ENCODE measurements at regions not wholly inside any gene's neighbourhood (a gene's known extent, or its start where the extent isn't known, plus 50 kb on each side); places are given as distances from the start of the nearest gene placed in this dataset.

- DNase-seq (ENCODE audit: low read depth in 1 of 2, low spot score in 1 of 2): no peak
- peaks cover 2% of the 10 kb centered on the region for H3K27me3 ChIP-seq (ENCODE audit: insufficient read depth, poor library complexity, severe bottlenecking)
- no peak overlapping the region for H3K4me3 ChIP-seq (replicated peaks; ENCODE audit: insufficient read depth, low read length)
- no peak overlapping the region for H3K27ac ChIP-seq (replicated peaks)
- TF ChIP-seq GABPA (IDR thresholded peaks at IDR 0.05; ENCODE audit: low read depth) (no peak), SPI1 (IDR thresholded peaks at IDR 0.05; ENCODE audit: borderline replicate concordance, low read depth) (no peak), CTCF (IDR thresholded peaks at IDR 0.05; ENCODE audit: insufficient read depth, low read length) (no peak), POLR2AphosphoS5 (IDR thresholded peaks at IDR 0.05; ENCODE audit: low read depth) (no peak)
- TF ChIP-seq, protein P1, sequence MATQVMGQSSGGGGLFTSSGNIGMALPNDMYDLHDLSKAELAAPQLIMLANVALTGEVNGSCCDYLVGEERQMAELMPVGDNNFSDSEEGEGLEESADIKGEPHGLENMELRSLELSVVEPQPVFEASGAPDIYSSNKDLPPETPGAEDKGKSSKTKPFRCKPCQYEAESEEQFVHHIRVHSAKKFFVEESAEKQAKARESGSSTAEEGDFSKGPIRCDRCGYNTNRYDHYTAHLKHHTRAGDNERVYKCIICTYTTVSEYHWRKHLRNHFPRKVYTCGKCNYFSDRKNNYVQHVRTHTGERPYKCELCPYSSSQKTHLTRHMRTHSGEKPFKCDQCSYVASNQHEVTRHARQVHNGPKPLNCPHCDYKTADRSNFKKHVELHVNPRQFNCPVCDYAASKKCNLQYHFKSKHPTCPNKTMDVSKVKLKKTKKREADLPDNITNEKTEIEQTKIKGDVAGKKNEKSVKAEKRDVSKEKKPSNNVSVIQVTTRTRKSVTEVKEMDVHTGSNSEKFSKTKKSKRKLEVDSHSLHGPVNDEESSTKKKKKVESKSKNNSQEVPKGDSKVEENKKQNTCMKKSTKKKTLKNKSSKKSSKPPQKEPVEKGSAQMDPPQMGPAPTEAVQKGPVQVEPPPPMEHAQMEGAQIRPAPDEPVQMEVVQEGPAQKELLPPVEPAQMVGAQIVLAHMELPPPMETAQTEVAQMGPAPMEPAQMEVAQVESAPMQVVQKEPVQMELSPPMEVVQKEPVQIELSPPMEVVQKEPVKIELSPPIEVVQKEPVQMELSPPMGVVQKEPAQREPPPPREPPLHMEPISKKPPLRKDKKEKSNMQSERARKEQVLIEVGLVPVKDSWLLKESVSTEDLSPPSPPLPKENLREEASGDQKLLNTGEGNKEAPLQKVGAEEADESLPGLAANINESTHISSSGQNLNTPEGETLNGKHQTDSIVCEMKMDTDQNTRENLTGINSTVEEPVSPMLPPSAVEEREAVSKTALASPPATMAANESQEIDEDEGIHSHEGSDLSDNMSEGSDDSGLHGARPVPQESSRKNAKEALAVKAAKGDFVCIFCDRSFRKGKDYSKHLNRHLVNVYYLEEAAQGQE (IDR thresholded peaks at IDR 0.05; ENCODE audit: insufficient replicate concordance, low read depth): no peak
Measured at GRCh38 chr4:27343411-27343810, 482.8 kb downstream of the STIM2 start.

GRCh38 chr4:27350161-27350560 is 489.5 kb downstream of the STIM2 start:
- DNase-seq (ENCODE audit: low read depth in 1 of 2, low spot score in 1 of 2): no peak
- H3K27me3 ChIP-seq (ENCODE audit: insufficient read depth, poor library complexity, severe bottlenecking): no peaks in the 10 kb centered on the region
- TF ChIP-seq, protein P1 (IDR thresholded peaks at IDR 0.05; ENCODE audit: insufficient replicate concordance, low read depth): no peak
- TF ChIP-seq SPI1 (IDR thresholded peaks at IDR 0.05; ENCODE audit: borderline replicate concordance, low read depth): no peak
- no peak for TF ChIP-seq POLR2AphosphoS5 (IDR thresholded peaks at IDR 0.05; ENCODE audit: low read depth)
- TF ChIP-seq GABPA (IDR thresholded peaks at IDR 0.05; ENCODE audit: low read depth): no peak
- H3K27ac ChIP-seq (replicated peaks): no peak overlapping the region
- H3K4me3 ChIP-seq (replicated peaks; ENCODE audit: insufficient read depth, low read length): no peak overlapping the region

GRCh38 chr4:27357283-27357682 is 496.6 kb downstream of the STIM2 start:
- no peaks in the 10 kb centered on the region for H3K27me3 ChIP-seq (ENCODE audit: insufficient read depth, poor library complexity, severe bottlenecking)
- TF ChIP-seq GABPA (IDR thresholded peaks at IDR 0.05; ENCODE audit: low read depth) (no peak), CTCF (IDR thresholded peaks at IDR 0.05; ENCODE audit: insufficient read depth, low read length) (no peak), POLR2AphosphoS5 (IDR thresholded peaks at IDR 0.05; ENCODE audit: low read depth) (no peak), SPI1 (IDR thresholded peaks at IDR 0.05; ENCODE audit: borderline replicate concordance, low read depth) (no peak)
- TF ChIP-seq, protein P1 (IDR thresholded peaks at IDR 0.05; ENCODE audit: insufficient replicate concordance, low read depth): no peak
- no peak for DNase-seq (ENCODE audit: low read depth in 1 of 2, low spot score in 1 of 2)
- H3K4me3 ChIP-seq (replicated peaks; ENCODE audit: insufficient read depth, low read length): no peak overlapping the region
- no peak overlapping the region for H3K27ac ChIP-seq (replicated peaks)

All from HL-60 (cell line).